GM18508 (cell line): ENCODE measurements at regions not wholly inside any gene's neighbourhood (a gene's known extent, or its start where the extent isn't known, plus 50 kb on each side); places are given as distances from the start of the nearest gene placed in this dataset.
"Not testable (repeated sequence)": the region's sequence is repeated elsewhere in the genome, so short reads cannot be mapped to it uniquely, and the experiment has no call there.

Experiments
- ATAC-seq: cut with Tn5 transposase; IDR thresholded peaks from one replicate; pipeline ENCODE4 v1.9.1; 2021; ENCODE audit warnings: moderate number of reproducible peaks; ENCODE audit not compliant: insufficient read depth, unreplicated experiment

- no peak for ATAC-seq
These were observed 1280.6 kb upstream of the NRXN1 start for GRCh38 chr2:52312486-52312885.

GRCh38 chr2:52311862-52312261 lies 1279.9 kb upstream of the NRXN1 start:
- no peak for ATAC-seq

- ATAC-seq = no peak
These were observed 1276.2 kb upstream of the NRXN1 start for GRCh38 chr2:52308156-52308555.

- no peak for ATAC-seq
These were observed 1262.7 kb upstream of the NRXN1 start for GRCh38 chr2:52294628-52295027.

GRCh38 chr2:52292801-52293200 lies 1260.9 kb upstream of the NRXN1 start:
- no peak for ATAC-seq

- ATAC-seq = no peak
These were observed 1257.8 kb upstream of the NRXN1 start for GRCh38 chr2:52289741-52290140.

- ATAC-seq = no peak
These were observed 1256.7 kb upstream of the NRXN1 start for GRCh38 chr2:52288596-52288995.

- no peak for ATAC-seq
These were observed 1238.0 kb upstream of the NRXN1 start for GRCh38 chr2:52269696-52270485.

- ATAC-seq = no peak
These were observed 1233.0 kb upstream of the NRXN1 start for GRCh38 chr2:52264911-52265310.

GRCh38 chr2:52264488-52264887 lies 1232.6 kb upstream of the NRXN1 start:
- no peak for ATAC-seq

- ATAC-seq = no peak
These were observed 1229.0 kb upstream of the NRXN1 start for GRCh38 chr2:52260904-52261303.

- ATAC-seq = not testable (repeated sequence)
These were observed 1227.0 kb upstream of the NRXN1 start for GRCh38 chr2:52258967-52259366.

GRCh38 chr2:52258038-52258437 lies 1226.1 kb upstream of the NRXN1 start:
- ATAC-seq = no peak

- ATAC-seq = no peak
These were observed 1221.6 kb upstream of the NRXN1 start for GRCh38 chr2:52253416-52253980.

- no peak for ATAC-seq
These were observed 1206.8 kb upstream of the NRXN1 start for GRCh38 chr2:52238782-52239181.

- ATAC-seq = no peak
These were observed 1190.2 kb upstream of the NRXN1 start for GRCh38 chr2:52222128-52222527.

GRCh38 chr2:52220393-52220792 lies 1188.5 kb upstream of the NRXN1 start:
- ATAC-seq = no peak

- no peak for ATAC-seq
These were observed 1178.7 kb upstream of the NRXN1 start for GRCh38 chr2:52210611-52211010.

- ATAC-seq = no peak
These were observed 1178.2 kb upstream of the NRXN1 start for GRCh38 chr2:52210161-52210560.

GRCh38 chr2:52194342-52194741 lies 1162.4 kb upstream of the NRXN1 start:
- no peak for ATAC-seq

- no peak for ATAC-seq
These were observed 1161.9 kb upstream of the NRXN1 start for GRCh38 chr2:52193804-52194203.

GRCh38 chr2:52192656-52193055 lies 1160.7 kb upstream of the NRXN1 start:
- ATAC-seq = no peak
